Caco-2 (cell line): ENCODE measurements at regions not wholly inside any gene's neighbourhood (a gene's known extent, or its start where the extent isn't known, plus 50 kb on each side); places are given as distances from the start of the nearest gene placed in this dataset.

Experiments
- BruUV-seq: library from RNA; stranded (reverse); fragments of 400-500 nt; replicated peaks from 2 replicates; lab custom pipeline; 2021; lab: Mats Ljungman, UMichigan
- CTCF ChIA-PET: fragments of 300-600 bp; sonication (Branson Sonifier 250); formaldehyde crosslinking; loops from one replicate; lab custom pipeline; 2022; ENCODE audit warnings: antibody characterized with exemption; lab: Charles Lee
- POLR2A ChIA-PET: fragments of 300-600 bp; sonication (Branson Sonifier 250); formaldehyde crosslinking; loops from one replicate; lab custom pipeline; 2022; ENCODE audit warnings: antibody characterized with exemption; lab: Charles Lee
- DNase-seq, 2 experiments: peaks; one replicate each; pipeline versions ENCODE4 v3.0.0 to v3.0.0-alpha.2; 2020 to 2022
- H3K27me3 ChIP-seq: replicated peaks from 2 replicates; pipeline ENCODE4 v1.6.0; 2011; ENCODE audit warnings: low read length; ENCODE audit not compliant: control insufficient read depth, insufficient read depth
- H3K36me3 ChIP-seq: 2 replicates; pipeline ENCODE4 v1.5.1; 2011; ENCODE audit warnings: low read length; ENCODE audit not compliant: control insufficient read depth, insufficient read depth
- H3K4me1 ChIP-seq: fragments of 250-450 bp; sonication (Bioruptor Pico); 2 replicates; pipeline ENCODE4 v1.5.1; 2020; ENCODE audit warnings: mild to moderate bottlenecking
- H3K4me3 ChIP-seq: 2 replicates; pipeline ENCODE4 v1.5.1; 2011; ENCODE audit warnings: low read depth, mild to moderate bottlenecking, control low read depth, low read length
- H3K9me3 ChIP-seq: fragments of 250-450 bp; sonication (Bioruptor Pico); 2 replicates; pipeline ENCODE4 v1.5.1; 2020; ENCODE audit warnings: mild to moderate bottlenecking, moderate library complexity
- H3K27ac Mint-ChIP-seq: one replicate; pipeline ENCODE4 v1.8.0; 2022; ENCODE audit warnings: mixed read lengths; ENCODE audit not compliant: unreplicated experiment
- H3K27me3 Mint-ChIP-seq: one replicate; pipeline ENCODE4 v1.8.0; 2022; ENCODE audit warnings: mixed read lengths; ENCODE audit not compliant: insufficient read depth, unreplicated experiment
- H3K36me3 Mint-ChIP-seq: one replicate; pipeline ENCODE4 v1.8.0; 2022; ENCODE audit warnings: mild to moderate bottlenecking, mixed read lengths; ENCODE audit not compliant: insufficient read depth, unreplicated experiment
- H3K4me1 Mint-ChIP-seq: one replicate; pipeline ENCODE4 v1.8.0; 2022; ENCODE audit warnings: low read depth, mixed read lengths; ENCODE audit not compliant: unreplicated experiment
- H3K4me3 Mint-ChIP-seq: one replicate; pipeline ENCODE4 v1.8.0; 2022; ENCODE audit warnings: mild to moderate bottlenecking, moderate library complexity, mixed read lengths; ENCODE audit not compliant: unreplicated experiment
- H3K9me3 Mint-ChIP-seq: one replicate; pipeline ENCODE4 v1.8.0; 2022; ENCODE audit warnings: mixed read lengths; ENCODE audit not compliant: unreplicated experiment
- CTCF ChIP-seq, 2 experiments: fragments of 200-600 bp in 1 of 2; IDR thresholded peaks; 1 replicate in 1 of 2; 2 replicates in 1 of 2; pipeline versions ENCODE4 v1.5.1 to v1.8.0; 2011 to 2022; ENCODE audit warnings: antibody characterized with exemption in 1 of 2, control low read depth in 1 of 2, inconsistent platforms in 1 of 2, low read depth in 1 of 2, low read length in 1 of 2, mild to moderate bottlenecking in 1 of 2, moderate library complexity in 1 of 2; ENCODE audit not compliant: insufficient read depth in 1 of 2, severe bottlenecking in 1 of 2, unreplicated experiment in 1 of 2
- intact Hi-C: fragments of 100-400 bp; cut with micrococcal nuclease; formaldehyde crosslinking; loops from one replicate; pipeline ENCODE4 v1.10.0; 2022; ENCODE audit not compliant: unreplicated experiment

DNA sequence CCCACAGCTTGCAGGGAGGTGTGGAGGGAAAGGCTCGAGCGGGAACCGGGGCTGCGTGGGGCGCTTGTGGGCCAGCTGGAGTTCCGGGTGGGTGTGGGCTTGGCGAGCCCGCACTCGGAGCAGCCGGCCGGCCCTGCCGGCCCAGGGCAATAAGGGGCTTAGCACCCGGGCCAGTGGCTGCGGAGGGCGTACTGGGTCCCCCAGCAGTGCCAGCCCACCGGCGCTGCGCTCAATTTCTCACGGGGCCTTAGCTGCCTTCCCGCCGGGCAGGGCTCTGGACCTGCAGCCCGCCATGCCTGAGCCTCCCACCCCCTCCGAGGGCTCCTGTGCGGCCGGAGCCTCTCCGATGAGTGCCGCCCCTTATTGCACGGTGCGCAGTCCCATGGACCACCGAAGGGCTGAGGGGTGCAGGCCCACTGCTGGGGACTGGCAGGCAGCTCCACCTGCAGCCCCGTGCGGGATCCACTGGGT lies 1242.2 kb upstream of the EYS start:
- Histone ChIP-seq H3K27me3 (no peaks in the 10 kb centered on the region), H3K9me3 (no peaks in the 10 kb centered on the region), H3K36me3 (no peaks in the 10 kb centered on the region), H3K4me1 (no peaks in the 10 kb centered on the region), H3K4me3 (no peak overlapping the region)
- TF ChIP-seq CTCF (IDR thresholded peaks at IDR 0.05; ENCODE audit: insufficient read depth in 1 of 2, low read depth in 1 of 2, low read length in 1 of 2, severe bottlenecking in 1 of 2, unreplicated experiment in 1 of 2): no peak
- H3K4me3 Mint-ChIP-seq: no peak overlapping the region
- H3K36me3 Mint-ChIP-seq: no peaks in the 10 kb centered on the region
- DNase-seq: no peak
- ChIA-PET CTCF (no interaction called here), POLR2A (no interaction called here)
- BruUV-seq: no TSS peak
- no peaks in the 10 kb centered on the region for H3K4me1 Mint-ChIP-seq
- intact Hi-C loops: no loop called here
- H3K27me3 Mint-ChIP-seq: no peaks in the 10 kb centered on the region
- no peaks in the 10 kb centered on the region for H3K9me3 Mint-ChIP-seq
- H3K27ac Mint-ChIP-seq: no peak overlapping the region

GRCh38 chr6:66948106-66948505 lies 1241.1 kb upstream of the EYS start:
- no peak for DNase-seq
- Histone ChIP-seq H3K27me3 (no peaks in the 10 kb centered on the region), H3K9me3 (no peaks in the 10 kb centered on the region), H3K4me3 (no peak overlapping the region), H3K36me3 (no peaks in the 10 kb centered on the region), H3K4me1 (no peaks in the 10 kb centered on the region)
- Mint-ChIP-seq H3K4me1 (no peaks in the 10 kb centered on the region), H3K9me3 (no peaks in the 10 kb centered on the region), H3K36me3 (no peaks in the 10 kb centered on the region), H3K27ac (no peak overlapping the region), H3K27me3 (no peaks in the 10 kb centered on the region), H3K4me3 (no peak overlapping the region)
- POLR2A ChIA-PET: no interaction called here
- CTCF ChIA-PET: no interaction called here
- intact Hi-C loops: no loop called here
- TF ChIP-seq CTCF (IDR thresholded peaks at IDR 0.05; ENCODE audit: insufficient read depth in 1 of 2, low read depth in 1 of 2, low read length in 1 of 2, severe bottlenecking in 1 of 2, unreplicated experiment in 1 of 2): no peak
- BruUV-seq: no TSS peak

DNA sequence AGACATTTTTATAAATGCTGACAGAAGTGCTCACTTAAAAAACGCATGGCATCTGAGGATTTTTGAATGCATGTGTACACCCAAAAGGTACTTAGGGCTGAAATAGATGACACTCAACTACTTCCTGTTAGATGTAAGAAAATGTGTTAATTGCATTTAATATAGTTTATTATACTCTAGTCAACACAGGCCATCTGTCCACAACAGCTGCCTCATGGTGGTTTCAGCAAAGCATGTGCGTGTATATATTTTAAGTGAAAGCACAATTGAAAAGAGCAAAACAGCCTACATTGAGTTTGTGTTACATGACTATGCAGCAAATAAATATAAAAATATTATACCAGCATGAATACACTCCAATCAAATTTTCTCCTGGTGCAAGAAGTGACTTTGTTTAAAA lies 1233.0 kb upstream of the EYS start:
- no peak for DNase-seq
- no peak overlapping the region for H3K4me3 ChIP-seq
- Mint-ChIP-seq H3K27ac (no peak overlapping the region), H3K4me1 (no peaks in the 10 kb centered on the region), H3K9me3 (no peaks in the 10 kb centered on the region), H3K36me3 (no peaks in the 10 kb centered on the region), H3K27me3 (no peaks in the 10 kb centered on the region), H3K4me3 (no peak overlapping the region)
- H3K9me3 ChIP-seq: no peaks in the 10 kb centered on the region
- H3K36me3 ChIP-seq: no peaks in the 10 kb centered on the region
- CTCF ChIA-PET: no interaction called here
- H3K4me1 ChIP-seq: no peaks in the 10 kb centered on the region
- H3K27me3 ChIP-seq: no peaks in the 10 kb centered on the region
- BruUV-seq: no TSS peak
- intact Hi-C loops: no loop called here
- no peak for TF ChIP-seq CTCF (IDR thresholded peaks at IDR 0.05; ENCODE audit: insufficient read depth in 1 of 2, low read depth in 1 of 2, low read length in 1 of 2, severe bottlenecking in 1 of 2, unreplicated experiment in 1 of 2)
- POLR2A ChIA-PET: no interaction called here
